Astrocyte of the cerebellum (primary cell): ENCODE measurements at regions not wholly inside any gene's neighbourhood (a gene's known extent, or its start where the extent isn't known, plus 50 kb on each side); places are given as distances from the start of the nearest gene placed in this dataset.

Source experiments
- DNase-seq: peaks from one replicate; pipeline ENCODE4 v3.0.0-alpha.2; 2011; ENCODE audit warnings: low read depth
- H3K4me3 ChIP-seq: 2 replicates; pipeline ENCODE4 v1.5.1; 2011; ENCODE audit warnings: mild to moderate bottlenecking, low read depth, low read length, moderate library complexity
- CTCF ChIP-seq: IDR thresholded peaks from 2 replicates; pipeline ENCODE4 v1.5.1; 2012; ENCODE audit warnings: low read length, low read depth, moderate library complexity, mild to moderate bottlenecking; ENCODE audit errors: missing control alignments
- in situ Hi-C: cut with HindIII; loops from 2 replicates; pipeline ENCODE4 v1.10.0; 2017; ENCODE audit warnings: low sequenced_read_pairs

DNA sequence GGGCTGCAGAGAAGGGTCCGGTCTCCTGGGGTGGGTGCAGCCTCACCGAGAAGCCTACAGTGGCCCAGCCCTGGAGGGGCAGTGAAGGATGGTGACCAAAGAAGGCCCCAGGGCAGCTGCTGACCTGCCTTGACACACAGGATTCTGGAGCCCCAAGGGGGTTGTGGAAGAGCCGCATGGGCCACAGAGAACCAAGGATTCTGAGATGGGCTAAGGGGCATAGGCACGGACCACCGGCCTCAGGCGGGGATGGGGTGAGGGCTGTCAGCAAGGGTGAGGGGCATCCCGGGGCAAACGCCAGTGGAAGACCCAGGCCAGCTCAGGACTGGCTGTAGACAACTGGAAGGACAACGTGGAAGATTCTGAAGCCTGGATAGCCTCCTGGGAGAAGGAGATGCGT is 151.6 kb downstream of the TEX29 start:
- in situ Hi-C loops = no loop called here

DNA sequence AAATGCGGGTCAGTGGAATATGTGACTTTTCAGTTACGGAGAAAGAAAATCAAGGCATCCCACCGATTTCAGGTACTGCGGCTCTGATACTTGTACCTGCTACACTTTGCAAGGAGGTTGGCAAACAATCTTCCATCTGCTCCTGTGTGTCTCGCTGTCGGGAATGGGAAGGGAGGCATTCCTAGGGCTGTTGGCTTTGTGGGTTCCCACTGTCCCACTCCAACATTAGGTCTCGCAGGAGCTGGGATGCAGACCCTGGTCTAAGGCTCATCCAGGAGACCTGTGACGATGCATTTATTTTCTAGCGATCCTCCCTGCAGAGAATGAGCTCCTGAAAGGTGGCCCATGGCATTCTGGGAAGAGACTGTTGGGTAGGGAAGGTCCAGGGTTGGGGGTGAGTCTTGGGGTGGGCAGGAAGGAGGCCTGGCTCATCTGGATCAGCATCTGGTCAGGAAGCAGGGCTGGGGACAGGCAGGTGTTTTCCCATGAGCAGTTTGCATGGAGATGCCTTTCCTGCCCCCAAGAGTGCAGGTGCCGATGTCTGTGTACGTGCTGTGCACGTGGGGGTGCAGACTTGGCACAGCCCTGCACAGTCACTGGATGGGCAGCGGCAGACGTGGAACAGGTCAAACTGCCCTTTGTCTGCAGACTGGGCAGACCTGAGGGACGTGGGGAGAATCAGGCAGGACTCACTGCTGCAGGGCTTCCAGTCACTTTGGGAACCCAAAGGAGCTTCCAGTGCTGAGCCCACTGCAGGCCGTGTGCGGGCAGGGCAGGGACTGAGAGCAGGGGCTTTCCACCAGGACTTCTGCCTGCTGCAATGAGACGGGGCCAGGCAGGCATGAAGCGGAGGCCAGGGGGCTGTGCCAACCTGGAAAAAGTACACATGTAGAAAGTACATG is 152.4 kb downstream of the TEX29 start:
- DNase-seq = no peak
- in situ Hi-C loops = no loop called here
- no peak for TF ChIP-seq CTCF
- H3K4me3 ChIP-seq = no peak overlapping the region

More for the DNA sequence above, 151.6 kb downstream of the TEX29 start:
- TF ChIP-seq CTCF = no peak
- no peak overlapping the region for H3K4me3 ChIP-seq
- DNase-seq = no peak

- H3K4me3 ChIP-seq = no peak overlapping the region
- peak; percentile 20 for DNase-seq
- TF ChIP-seq CTCF = peak; percentile 52
- in situ Hi-C loops = no loop called here
Measured at GRCh38 chr13:111474136-111475002, 153.9 kb downstream of the TEX29 start.

DNA sequence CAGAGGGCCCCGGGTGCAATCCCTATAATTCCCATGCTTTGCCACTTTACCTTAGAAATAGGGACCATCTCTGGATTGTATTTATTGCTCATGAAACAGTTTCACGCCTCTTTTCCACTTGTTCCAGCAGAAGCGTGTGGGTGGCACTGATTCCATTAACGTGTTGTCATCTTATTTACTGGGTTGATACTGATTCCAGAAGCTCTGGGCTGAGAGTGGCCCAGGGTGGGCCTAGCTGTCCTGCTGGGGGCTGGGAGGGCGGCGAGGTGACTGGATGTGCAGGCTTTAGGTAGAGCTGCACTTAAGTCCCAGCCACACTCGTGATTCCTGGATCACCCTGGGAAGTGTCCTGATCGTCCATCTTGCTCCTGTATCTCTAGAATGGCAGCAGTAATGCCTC is 155.0 kb downstream of the TEX29 start:
- in situ Hi-C loops = no loop called here
- H3K4me3 ChIP-seq = no peak overlapping the region
- TF ChIP-seq CTCF = no peak
- DNase-seq = no peak

GRCh38 chr13:111476197-111476596 is 155.8 kb downstream of the TEX29 start:
- no peak for DNase-seq
- in situ Hi-C loops = no loop called here
- no peak overlapping the region for H3K4me3 ChIP-seq
- no peak for TF ChIP-seq CTCF

DNA sequence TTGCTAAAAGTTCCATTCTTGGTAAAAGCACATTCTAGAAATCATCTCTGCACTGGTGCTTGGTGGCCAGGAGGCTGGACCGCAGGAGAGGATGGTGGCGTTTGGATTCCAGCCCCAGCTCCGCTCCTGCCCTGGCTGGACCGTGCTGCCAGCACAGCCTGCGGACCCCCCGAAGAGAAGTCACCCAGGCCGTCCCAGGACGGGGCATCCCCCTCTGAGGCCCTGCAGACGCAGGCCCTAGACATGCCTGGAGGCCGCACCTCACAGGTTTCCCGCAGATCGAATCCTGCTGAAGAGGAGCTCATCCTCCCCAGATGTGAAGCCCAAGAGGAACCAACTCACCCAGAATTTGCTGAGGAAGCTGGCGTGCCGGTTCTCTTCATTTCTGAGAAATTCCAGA is 159.0 kb downstream of the TEX29 start:
- H3K4me3 ChIP-seq = no peak overlapping the region
- no peak for DNase-seq
- TF ChIP-seq CTCF = no peak
- in situ Hi-C loops = no loop called here
